CD14-positive monocyte (primary cell): ENCODE measurements at regions not wholly inside any gene's neighbourhood (a gene's known extent, or its start where the extent isn't known, plus 50 kb on each side); places are given as distances from the start of the nearest gene placed in this dataset.

ENCODE experiments used
- DNase-seq, 3 donors: peaks; one replicate each; pipeline ENCODE4 v3.0.0-alpha.2; 2011 to 2022
- H2AFZ ChIP-seq: 2 replicates; pipeline ENCODE4 v1.6.0; 2012; ENCODE audit warnings: mild to moderate bottlenecking, low read depth, low read length, inconsistent platforms; ENCODE audit not compliant: insufficient read depth, poor library complexity, severe bottlenecking
- H3K27ac ChIP-seq, 2 donors: 1 replicate in 1 of 2; 2 replicates in 1 of 2; pipeline ENCODE4 v1.5.1; 2012 to 2013; ENCODE audit warnings: low read length in 2 of 2, control low read depth in 1 of 2, inconsistent platforms in 1 of 2, low read depth in 1 of 2, mild to moderate bottlenecking in 1 of 2
- H3K27me3 ChIP-seq, 2 donors: one replicate each; pipeline versions ENCODE4 v1.6.0 to v1.6.1; 2011 to 2013; ENCODE audit warnings: low read length in 2 of 2; ENCODE audit not compliant: control insufficient read depth in 2 of 2, insufficient read depth in 2 of 2
- H3K36me3 ChIP-seq, 2 donors: replicated peaks in 1 of 2; 1 replicate in 1 of 2; 2 replicates in 1 of 2; pipeline versions ENCODE4 v1.5.1 to v1.6.1; 2012 to 2013; ENCODE audit warnings: low read length in 2 of 2, control low read depth in 1 of 2, inconsistent platforms in 1 of 2, mild to moderate bottlenecking in 1 of 2; ENCODE audit not compliant: insufficient read depth in 2 of 2, control insufficient read depth in 1 of 2
- H3K4me1 ChIP-seq, 2 donors: 1 replicate in 1 of 2; 2 replicates in 1 of 2; pipeline versions ENCODE4 v1.5.1 to v1.6.1; 2012 to 2013; ENCODE audit warnings: low read length in 2 of 2, control low read depth in 1 of 2, inconsistent platforms in 1 of 2, mild to moderate bottlenecking in 1 of 2, moderate library complexity in 1 of 2; ENCODE audit not compliant: insufficient read depth in 2 of 2, control insufficient read depth in 1 of 2
- H3K4me2 ChIP-seq: replicated peaks from 2 replicates; pipeline ENCODE3; 2012; ENCODE audit warnings: low read length, moderate library complexity, mild to moderate bottlenecking; ENCODE audit not compliant: poor library complexity, severe bottlenecking; ENCODE audit errors: extremely low read depth
- H3K4me3 ChIP-seq, 3 experiments: fragments of 200-600 bp in 1 of 3; sonication (generic) in 1 of 3; replicated peaks in 1 of 3; 1 replicate in 2 of 3; 2 replicates in 1 of 3; pipeline ENCODE4 v1.5.1; 2011 to 2013; ENCODE audit warnings: low read length in 3 of 3, mild to moderate bottlenecking in 3 of 3, control low read depth in 2 of 3, low read depth in 2 of 3, inconsistent platforms in 1 of 3, moderate library complexity in 1 of 3
- H3K79me2 ChIP-seq: 2 replicates; pipeline ENCODE4 v1.6.0; 2012; ENCODE audit warnings: mild to moderate bottlenecking, control low read depth, inconsistent platforms, low read length, moderate library complexity; ENCODE audit not compliant: insufficient read depth
- H3K9ac ChIP-seq: 2 replicates; pipeline ENCODE4 v1.6.0; 2017; ENCODE audit warnings: low read length, mild to moderate bottlenecking; ENCODE audit not compliant: insufficient read depth, poor library complexity, severe bottlenecking
- H3K9me3 ChIP-seq, 2 donors: replicated peaks in 1 of 2; 1 replicate in 1 of 2; 2 replicates in 1 of 2; pipeline versions ENCODE4 v1.5.1 to v1.6.1; 2012 to 2013; ENCODE audit warnings: low read length in 2 of 2, control low read depth in 1 of 2; ENCODE audit not compliant: control insufficient read depth in 1 of 2, insufficient read depth in 1 of 2
- H4K20me1 ChIP-seq: 2 replicates; pipeline ENCODE4 v1.6.0; 2012; ENCODE audit warnings: mild to moderate bottlenecking, low read length, control low read depth, moderate library complexity; ENCODE audit not compliant: insufficient read depth
- H3K27ac Mint-ChIP-seq, 7 donors: one replicate each; pipeline ENCODE4 v1.8.0; 2020; ENCODE audit warnings: mild to moderate bottlenecking in 7 of 7, mixed read lengths in 7 of 7, moderate library complexity in 6 of 7, inconsistent platforms in 2 of 7
- H3K27me3 Mint-ChIP-seq, 3 donors: one replicate each; pipeline ENCODE4 v1.8.0; 2021 to 2022; ENCODE audit warnings: low read depth in 3 of 3, mild to moderate bottlenecking in 3 of 3, mixed read lengths in 3 of 3, moderate library complexity in 3 of 3, inconsistent platforms in 1 of 3
- H3K36me3 Mint-ChIP-seq, 2 donors: one replicate each; pipeline ENCODE4 v1.8.0; 2020; ENCODE audit warnings: mixed read lengths in 2 of 2, inconsistent platforms in 1 of 2, mild to moderate bottlenecking in 1 of 2
- H3K4me1 Mint-ChIP-seq: one replicate; pipeline ENCODE4 v1.8.0; 2020; ENCODE audit warnings: mild to moderate bottlenecking, mixed read lengths
- H3K4me3 Mint-ChIP-seq, 2 donors: one replicate each; pipeline ENCODE4 v1.8.0; 2020; ENCODE audit warnings: mild to moderate bottlenecking in 2 of 2, mixed read lengths in 2 of 2, moderate library complexity in 1 of 2
- H3K9me3 Mint-ChIP-seq, 7 donors: one replicate each; pipeline ENCODE4 v1.8.0; 2020 to 2022; ENCODE audit warnings: mixed read lengths in 7 of 7, mild to moderate bottlenecking in 6 of 7, moderate library complexity in 6 of 7, inconsistent platforms in 2 of 7
- WGBS: methylation state at CpG from one replicate; pipeline ENCODE4 v1.1.5; 2013; ENCODE audit warnings: missing lambda C conversion rate; ENCODE audit not compliant: insufficient coverage; 5-methylcytosine and 5-hydroxymethylcytosine counted together
- intact Hi-C, 2 donors: fragments of 100-400 bp; cut with micrococcal nuclease; formaldehyde crosslinking; loops; one replicate each; pipeline versions ENCODE4 v1.15.0 to v1.15.1; 2023
- TF ChIP-seq, protein P1 (sequence below): fragments of 200-600 bp; IDR thresholded peaks from one replicate; pipeline ENCODE4 v1.8.0; 2022; ENCODE audit warnings: antibody characterized with exemption, mild to moderate bottlenecking

DNA sequence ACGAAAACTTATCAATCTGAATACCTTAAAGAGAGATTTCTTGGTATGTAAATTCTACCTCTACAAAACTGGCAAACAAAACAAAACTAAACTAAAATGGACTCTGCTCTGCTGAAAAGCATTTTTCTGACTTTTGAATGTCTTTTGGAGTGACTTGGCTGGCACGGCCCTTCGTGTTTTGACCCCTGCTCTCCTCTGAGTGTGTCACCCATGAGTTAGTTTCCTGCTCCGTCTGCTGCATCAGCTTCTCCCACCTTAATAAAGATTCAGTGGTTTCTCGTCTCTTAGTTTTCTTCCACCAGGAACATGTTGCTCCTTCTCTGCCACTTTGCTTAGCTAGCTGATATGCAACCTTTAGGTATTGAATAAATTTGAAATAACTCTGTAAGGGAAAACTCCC, 1084.0 kb upstream of the CDH18 start:
- intact Hi-C loops: no loop called here
- WGBS: 100% methylated on average over 2 of the region's 5 CpGs
- Histone ChIP-seq H3K27me3 (no peaks in the 10 kb centered on the region), H3K79me2 (no peaks in the 10 kb centered on the region), H4K20me1 (no peaks in the 10 kb centered on the region), H3K9me3 (peaks cover 0 to 20% of the 10 kb centered on the region in 2 donors), H3K4me2 (no peak overlapping the region), H3K36me3 (no peaks in the 10 kb centered on the region), H3K4me3 (no peak overlapping the region), H3K9ac (no peak overlapping the region), H3K27ac (no peak overlapping the region), H2AFZ (no peak overlapping the region), H3K4me1 (no peaks in the 10 kb centered on the region)
- H3K27me3 Mint-ChIP-seq: no peaks in the 10 kb centered on the region
- no peaks in the 10 kb centered on the region for H3K36me3 Mint-ChIP-seq
- H3K4me3 Mint-ChIP-seq: no peak overlapping the region
- TF ChIP-seq, protein P1, sequence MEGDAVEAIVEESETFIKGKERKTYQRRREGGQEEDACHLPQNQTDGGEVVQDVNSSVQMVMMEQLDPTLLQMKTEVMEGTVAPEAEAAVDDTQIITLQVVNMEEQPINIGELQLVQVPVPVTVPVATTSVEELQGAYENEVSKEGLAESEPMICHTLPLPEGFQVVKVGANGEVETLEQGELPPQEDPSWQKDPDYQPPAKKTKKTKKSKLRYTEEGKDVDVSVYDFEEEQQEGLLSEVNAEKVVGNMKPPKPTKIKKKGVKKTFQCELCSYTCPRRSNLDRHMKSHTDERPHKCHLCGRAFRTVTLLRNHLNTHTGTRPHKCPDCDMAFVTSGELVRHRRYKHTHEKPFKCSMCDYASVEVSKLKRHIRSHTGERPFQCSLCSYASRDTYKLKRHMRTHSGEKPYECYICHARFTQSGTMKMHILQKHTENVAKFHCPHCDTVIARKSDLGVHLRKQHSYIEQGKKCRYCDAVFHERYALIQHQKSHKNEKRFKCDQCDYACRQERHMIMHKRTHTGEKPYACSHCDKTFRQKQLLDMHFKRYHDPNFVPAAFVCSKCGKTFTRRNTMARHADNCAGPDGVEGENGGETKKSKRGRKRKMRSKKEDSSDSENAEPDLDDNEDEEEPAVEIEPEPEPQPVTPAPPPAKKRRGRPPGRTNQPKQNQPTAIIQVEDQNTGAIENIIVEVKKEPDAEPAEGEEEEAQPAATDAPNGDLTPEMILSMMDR: no peak
- DNase-seq: no peak
- H3K9me3 Mint-ChIP-seq: peaks cover 0 to 14% (median 8%) of the 10 kb centered on the region in 7 donors
- H3K4me1 Mint-ChIP-seq: no peaks in the 10 kb centered on the region
- H3K27ac Mint-ChIP-seq: no peak overlapping the region

DNA sequence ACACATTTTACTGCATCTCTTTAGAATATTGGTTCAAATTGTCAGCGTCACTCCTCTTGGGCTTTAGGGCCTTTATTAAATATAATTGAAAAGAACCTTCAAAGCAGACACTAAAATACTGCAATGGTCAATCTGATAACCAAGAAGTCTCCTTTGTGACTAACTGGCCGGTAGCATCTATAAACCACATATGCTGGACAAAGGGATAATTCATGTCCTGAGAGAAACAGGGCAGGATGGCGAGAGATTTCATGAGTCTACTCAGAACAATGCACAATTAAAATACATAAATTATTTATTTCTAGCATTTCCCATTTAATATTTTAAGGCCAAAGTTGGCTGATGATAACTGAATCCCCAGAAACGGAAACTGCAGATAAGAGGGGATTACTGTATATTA, 1083.4 kb upstream of the CDH18 start:
- H3K9ac ChIP-seq: no peak overlapping the region
- Mint-ChIP-seq H3K36me3 (no peaks in the 10 kb centered on the region), H3K4me1 (no peaks in the 10 kb centered on the region), H3K4me3 (no peak overlapping the region), H3K27ac (no peak overlapping the region), H3K27me3 (no peaks in the 10 kb centered on the region), H3K9me3 (peaks cover 0 to 14% (median 8%) of the 10 kb centered on the region in 7 donors)
- H3K9me3 ChIP-seq: peaks cover 0 to 20% of the 10 kb centered on the region in 2 donors
- no peaks in the 10 kb centered on the region for H3K4me1 ChIP-seq
- no peak overlapping the region for H3K4me3 ChIP-seq
- H3K36me3 ChIP-seq: no peaks in the 10 kb centered on the region
- H3K79me2 ChIP-seq: no peaks in the 10 kb centered on the region
- H3K27ac ChIP-seq: no peak overlapping the region
- H2AFZ ChIP-seq: no peak overlapping the region
- H3K27me3 ChIP-seq: no peaks in the 10 kb centered on the region
- H3K4me2 ChIP-seq: no peak overlapping the region
- no CpG with 5 or more reads among the region's 4 CpGs for WGBS
- intact Hi-C loops: no loop called here
- no peak for DNase-seq
- no peaks in the 10 kb centered on the region for H4K20me1 ChIP-seq
- TF ChIP-seq, protein P1: no peak
